ENCODE measurements at regions not wholly inside any gene's neighbourhood (a gene's known extent, or its start where the extent isn't known, plus 50 kb on each side); places are given as distances from the start of the nearest gene placed in this dataset.

DNA sequence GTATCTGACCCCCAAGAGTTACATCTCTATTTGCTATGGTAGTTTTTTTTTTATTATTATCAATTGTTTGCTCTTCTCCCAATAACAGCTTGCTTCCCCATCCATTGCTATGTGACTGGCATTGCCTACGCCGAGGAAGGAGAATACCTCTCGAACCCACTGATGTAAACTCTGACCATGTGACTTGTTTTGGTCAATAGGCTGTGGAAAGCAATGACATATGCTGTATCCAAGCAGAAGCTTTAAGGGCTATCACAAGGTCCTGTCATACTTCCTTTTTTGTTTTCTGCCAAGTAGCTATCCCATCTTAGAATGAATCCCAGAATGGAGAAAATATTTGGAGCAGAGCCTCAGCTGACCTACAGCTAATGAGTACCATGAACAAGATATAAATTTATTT lies 111.0 kb upstream of the FRMD4B start:
- no peak for TF ChIP-seq FOXP2 (optimal IDR thresholded peaks at IDR 0.05; ENCODE audit: borderline replicate concordance, extremely low read depth, extremely low read length, insufficient read depth)

- TF ChIP-seq POLR2AphosphoS5 (IDR thresholded peaks at IDR 0.05; ENCODE audit: low read depth, low read length) (no peak), FOXP2 (optimal IDR thresholded peaks at IDR 0.05; ENCODE audit: borderline replicate concordance, extremely low read depth, extremely low read length, insufficient read depth) (no peak), TAF1 (IDR thresholded peaks at IDR 0.05; ENCODE audit: borderline replicate concordance, insufficient read depth, low read length) (no peak), SIN3A (IDR thresholded peaks at IDR 0.05; ENCODE audit: borderline replicate concordance, insufficient read depth, low read length) (no peak)
- TF ChIP-seq, protein P1, sequence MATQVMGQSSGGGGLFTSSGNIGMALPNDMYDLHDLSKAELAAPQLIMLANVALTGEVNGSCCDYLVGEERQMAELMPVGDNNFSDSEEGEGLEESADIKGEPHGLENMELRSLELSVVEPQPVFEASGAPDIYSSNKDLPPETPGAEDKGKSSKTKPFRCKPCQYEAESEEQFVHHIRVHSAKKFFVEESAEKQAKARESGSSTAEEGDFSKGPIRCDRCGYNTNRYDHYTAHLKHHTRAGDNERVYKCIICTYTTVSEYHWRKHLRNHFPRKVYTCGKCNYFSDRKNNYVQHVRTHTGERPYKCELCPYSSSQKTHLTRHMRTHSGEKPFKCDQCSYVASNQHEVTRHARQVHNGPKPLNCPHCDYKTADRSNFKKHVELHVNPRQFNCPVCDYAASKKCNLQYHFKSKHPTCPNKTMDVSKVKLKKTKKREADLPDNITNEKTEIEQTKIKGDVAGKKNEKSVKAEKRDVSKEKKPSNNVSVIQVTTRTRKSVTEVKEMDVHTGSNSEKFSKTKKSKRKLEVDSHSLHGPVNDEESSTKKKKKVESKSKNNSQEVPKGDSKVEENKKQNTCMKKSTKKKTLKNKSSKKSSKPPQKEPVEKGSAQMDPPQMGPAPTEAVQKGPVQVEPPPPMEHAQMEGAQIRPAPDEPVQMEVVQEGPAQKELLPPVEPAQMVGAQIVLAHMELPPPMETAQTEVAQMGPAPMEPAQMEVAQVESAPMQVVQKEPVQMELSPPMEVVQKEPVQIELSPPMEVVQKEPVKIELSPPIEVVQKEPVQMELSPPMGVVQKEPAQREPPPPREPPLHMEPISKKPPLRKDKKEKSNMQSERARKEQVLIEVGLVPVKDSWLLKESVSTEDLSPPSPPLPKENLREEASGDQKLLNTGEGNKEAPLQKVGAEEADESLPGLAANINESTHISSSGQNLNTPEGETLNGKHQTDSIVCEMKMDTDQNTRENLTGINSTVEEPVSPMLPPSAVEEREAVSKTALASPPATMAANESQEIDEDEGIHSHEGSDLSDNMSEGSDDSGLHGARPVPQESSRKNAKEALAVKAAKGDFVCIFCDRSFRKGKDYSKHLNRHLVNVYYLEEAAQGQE (IDR thresholded peaks at IDR 0.05; ENCODE audit: insufficient read depth in 1 of 2, low read depth in 2 of 2, low read length in 2 of 2): no peak
Observed at GRCh38 chr3:69494185-69494584, 108.3 kb upstream of the FRMD4B start.

DNA sequence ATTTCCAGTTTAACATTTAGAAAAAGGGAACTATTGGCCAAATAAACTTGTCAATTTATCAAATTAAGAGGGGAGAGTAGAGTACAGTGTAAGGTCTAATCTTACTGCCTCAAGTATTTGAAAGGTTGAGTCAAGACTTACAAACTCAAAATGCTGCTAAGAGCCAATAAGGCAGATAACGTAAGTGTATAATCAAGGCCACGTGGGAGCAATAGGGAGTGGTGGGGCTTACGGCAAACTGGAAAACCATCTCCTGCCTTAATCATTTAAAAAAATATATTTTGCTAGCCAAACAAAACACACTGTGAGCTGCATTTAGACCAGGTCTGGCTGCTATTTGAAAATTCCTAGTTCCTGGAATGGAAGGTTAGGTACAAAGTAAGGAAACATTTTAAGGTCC lies 107.3 kb upstream of the FRMD4B start:
- TF ChIP-seq POLR2AphosphoS5 (IDR thresholded peaks at IDR 0.05; ENCODE audit: low read depth, low read length): no peak
- no peak for TF ChIP-seq SIN3A (IDR thresholded peaks at IDR 0.05; ENCODE audit: borderline replicate concordance, insufficient read depth, low read length)

DNA sequence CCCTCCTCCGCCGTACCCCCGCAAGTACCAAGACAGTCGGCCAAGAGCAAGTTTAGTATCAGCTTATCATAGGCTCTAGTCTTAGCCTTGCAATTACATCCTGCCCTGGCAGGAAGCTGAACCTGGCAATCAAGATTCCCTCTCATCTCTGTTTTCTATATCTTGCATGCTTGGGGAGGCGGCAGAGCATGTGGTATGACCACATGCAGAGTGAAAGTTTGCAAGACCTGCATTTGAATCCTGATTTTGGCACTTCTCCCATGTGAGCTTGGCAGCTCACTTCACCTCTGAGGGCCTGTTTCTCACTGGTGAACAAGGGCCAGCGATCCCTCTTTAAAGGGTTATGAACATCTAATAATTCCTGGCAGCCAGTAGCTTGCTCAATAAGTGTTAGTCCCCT lies 106.1 kb upstream of the FRMD4B start:
- no peak for TF ChIP-seq TAF1 (IDR thresholded peaks at IDR 0.05; ENCODE audit: borderline replicate concordance, insufficient read depth, low read length)
- TF ChIP-seq FOXP2 (optimal IDR thresholded peaks at IDR 0.05; ENCODE audit: borderline replicate concordance, extremely low read depth, extremely low read length, insufficient read depth): no peak
- TF ChIP-seq SIN3A (IDR thresholded peaks at IDR 0.05; ENCODE audit: borderline replicate concordance, insufficient read depth, low read length): no peak
- no peak for TF ChIP-seq POLR2AphosphoS5 (IDR thresholded peaks at IDR 0.05; ENCODE audit: low read depth, low read length)
- TF ChIP-seq, protein P1 (IDR thresholded peaks at IDR 0.05; ENCODE audit: insufficient read depth in 1 of 2, low read depth in 2 of 2, low read length in 2 of 2): no peak

GRCh38 chr3:69490971-69491370 lies 105.1 kb upstream of the FRMD4B start:
- TF ChIP-seq POLR2AphosphoS5 (IDR thresholded peaks at IDR 0.05; ENCODE audit: low read depth, low read length): no peak

DNA sequence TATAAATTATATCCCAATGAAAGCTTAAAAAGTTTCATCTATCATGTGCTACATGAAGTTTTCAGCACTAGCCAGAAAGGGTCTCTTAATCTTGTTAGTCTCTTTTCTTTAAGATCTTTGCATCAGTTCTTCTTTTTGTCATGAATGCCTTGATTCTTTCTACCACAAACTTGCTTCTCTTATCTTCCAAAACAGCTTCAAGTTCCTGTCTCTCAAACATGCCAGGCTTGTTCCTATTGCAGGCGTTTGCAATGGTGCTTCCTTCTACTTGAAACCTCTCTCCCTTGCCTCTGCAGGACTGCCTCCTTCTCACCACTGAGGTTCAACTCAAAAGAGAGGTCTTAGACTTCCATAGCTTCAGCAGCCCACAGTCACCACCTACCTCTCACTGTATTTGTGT lies 104.3 kb upstream of the FRMD4B start:
- no peak for TF ChIP-seq POLR2AphosphoS5 (IDR thresholded peaks at IDR 0.05; ENCODE audit: low read depth, low read length)
- no peak for TF ChIP-seq SIN3A (IDR thresholded peaks at IDR 0.05; ENCODE audit: borderline replicate concordance, insufficient read depth, low read length)
- no peak for TF ChIP-seq FOXP2 (optimal IDR thresholded peaks at IDR 0.05; ENCODE audit: borderline replicate concordance, extremely low read depth, extremely low read length, insufficient read depth)
- TF ChIP-seq TAF1 (IDR thresholded peaks at IDR 0.05; ENCODE audit: borderline replicate concordance, insufficient read depth, low read length): no peak
- TF ChIP-seq, protein P1 (IDR thresholded peaks at IDR 0.05; ENCODE audit: insufficient read depth in 1 of 2, low read depth in 2 of 2, low read length in 2 of 2): no peak

GRCh38 chr3:69488026-69488425 lies 102.1 kb upstream of the FRMD4B start:
- TF ChIP-seq POLR2AphosphoS5 (IDR thresholded peaks at IDR 0.05; ENCODE audit: low read depth, low read length) (no peak), FOXP2 (optimal IDR thresholded peaks at IDR 0.05; ENCODE audit: borderline replicate concordance, extremely low read depth, extremely low read length, insufficient read depth) (no peak), TAF1 (IDR thresholded peaks at IDR 0.05; ENCODE audit: borderline replicate concordance, insufficient read depth, low read length) (no peak)

All from PFSK-1 (cell line).